ENCODE measurements at regions not wholly inside any gene's neighbourhood (a gene's known extent, or its start where the extent isn't known, plus 50 kb on each side); places are given as distances from the start of the nearest gene placed in this dataset.

DNA sequence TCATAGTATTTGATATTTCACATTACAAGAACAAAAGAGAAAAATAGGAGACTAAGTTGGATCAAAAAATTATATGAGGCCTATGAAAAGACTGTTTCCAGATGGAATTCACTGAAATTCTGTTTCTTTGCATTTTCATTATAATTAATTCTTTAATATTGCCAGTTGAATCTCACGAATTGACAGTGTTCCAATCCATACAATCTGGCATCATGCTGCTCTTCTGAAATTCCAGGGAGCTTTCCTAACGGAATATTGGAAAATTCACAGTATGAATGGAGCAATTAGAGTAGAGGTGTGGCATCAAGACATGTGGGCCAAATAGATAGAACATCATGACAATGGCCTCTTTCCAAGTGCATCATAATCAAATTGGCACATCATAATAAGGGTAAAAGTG lies 1178.9 kb upstream of the WWC1 start:
- TF ChIP-seq POLR2A (IDR thresholded peaks at IDR 0.05) = no peak
- TF ChIP-seq, protein P1, sequence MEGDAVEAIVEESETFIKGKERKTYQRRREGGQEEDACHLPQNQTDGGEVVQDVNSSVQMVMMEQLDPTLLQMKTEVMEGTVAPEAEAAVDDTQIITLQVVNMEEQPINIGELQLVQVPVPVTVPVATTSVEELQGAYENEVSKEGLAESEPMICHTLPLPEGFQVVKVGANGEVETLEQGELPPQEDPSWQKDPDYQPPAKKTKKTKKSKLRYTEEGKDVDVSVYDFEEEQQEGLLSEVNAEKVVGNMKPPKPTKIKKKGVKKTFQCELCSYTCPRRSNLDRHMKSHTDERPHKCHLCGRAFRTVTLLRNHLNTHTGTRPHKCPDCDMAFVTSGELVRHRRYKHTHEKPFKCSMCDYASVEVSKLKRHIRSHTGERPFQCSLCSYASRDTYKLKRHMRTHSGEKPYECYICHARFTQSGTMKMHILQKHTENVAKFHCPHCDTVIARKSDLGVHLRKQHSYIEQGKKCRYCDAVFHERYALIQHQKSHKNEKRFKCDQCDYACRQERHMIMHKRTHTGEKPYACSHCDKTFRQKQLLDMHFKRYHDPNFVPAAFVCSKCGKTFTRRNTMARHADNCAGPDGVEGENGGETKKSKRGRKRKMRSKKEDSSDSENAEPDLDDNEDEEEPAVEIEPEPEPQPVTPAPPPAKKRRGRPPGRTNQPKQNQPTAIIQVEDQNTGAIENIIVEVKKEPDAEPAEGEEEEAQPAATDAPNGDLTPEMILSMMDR (IDR thresholded peaks at IDR 0.05 in 4 of 5, conservative IDR thresholded peaks at IDR 0.05 in 1 of 5) = no peak

Data from gastrocnemius medialis (tissue), 4 donors.